HEK293 (cell line): ENCODE measurements at regions not wholly inside any gene's neighbourhood (a gene's known extent, or its start where the extent isn't known, plus 50 kb on each side); places are given as distances from the start of the nearest gene placed in this dataset.
"Not testable (repeated sequence)": the region's sequence is repeated elsewhere in the genome, so short reads cannot be mapped to it uniquely, and the experiment has no call there.

Source experiments
- ATF2 ChIP-seq: fragments of 450-650 bp; formaldehyde crosslinking; IDR thresholded peaks from 2 replicates; pipeline ENCODE4 v1.5.1; 2016; ENCODE audit warnings: missing biosample characterization, missing genetic modification characterization, low read depth
- CTCF ChIP-seq: fragments of 450-650 bp; formaldehyde crosslinking; IDR thresholded peaks from 2 replicates; pipeline ENCODE4 v1.5.1; 2016; ENCODE audit warnings: missing biosample characterization, missing genetic modification characterization
- PRDM1 ChIP-seq: fragments of 450-650 bp; formaldehyde crosslinking; IDR thresholded peaks from 2 replicates; pipeline ENCODE4; 2016; ENCODE audit warnings: missing biosample characterization, missing genetic modification characterization
- REST ChIP-seq: fragments of 450-650 bp; formaldehyde crosslinking; IDR thresholded peaks from 2 replicates; pipeline ENCODE4 v1.5.1; 2016; ENCODE audit warnings: missing biosample characterization, missing genetic modification characterization
- ZNF223 ChIP-seq: fragments of 450-650 bp; formaldehyde crosslinking; IDR thresholded peaks from 2 replicates; pipeline ENCODE4 v1.5.1; 2016; ENCODE audit warnings: missing biosample characterization, missing genetic modification characterization
- ZNF423 ChIP-seq: fragments of 450-650 bp; formaldehyde crosslinking; IDR thresholded peaks from 2 replicates; pipeline ENCODE4 v1.5.1; 2016; ENCODE audit warnings: missing biosample characterization, missing genetic modification characterization

- not testable (repeated sequence) for TF ChIP-seq REST; ZNF223 (tag by site-specific recombination); CTCF; ATF2 (tag by site-specific recombination); PRDM1 (tag by site-specific recombination); ZNF423 (tag by site-specific recombination)
These were observed 132.1 kb downstream of the PPIAL4A start for GRCh38 chr1:121021716-121022115.
